ENCODE measurements at regions not wholly inside any gene's neighbourhood (a gene's known extent, or its start where the extent isn't known, plus 50 kb on each side); places are given as distances from the start of the nearest gene placed in this dataset.

- Histone ChIP-seq H3K4me3 (ENCODE audit: low read depth, low read length) (no peak overlapping the region), H3K27me3 (ENCODE audit: control insufficient read depth, insufficient read depth, low read length) (no peaks in the 10 kb centered on the region), H3K36me3 (ENCODE audit: control insufficient read depth, insufficient read depth, low read length) (no peaks in the 10 kb centered on the region)
- TF ChIP-seq CTCF (IDR thresholded peaks at IDR 0.05; ENCODE audit: insufficient read depth, low read length, poor library complexity, severe bottlenecking): no peak
- DNase-seq (ENCODE audit: low read depth): no peak
Measured at GRCh38 chr9:12091865-12092527, 601.2 kb upstream of the TYRP1 start.

GRCh38 chr9:12094046-12094445 lies 599.1 kb upstream of the TYRP1 start:
- no peaks in the 10 kb centered on the region for H3K36me3 ChIP-seq (ENCODE audit: control insufficient read depth, insufficient read depth, low read length)
- no peak for DNase-seq (ENCODE audit: low read depth)
- no peak for TF ChIP-seq CTCF (IDR thresholded peaks at IDR 0.05; ENCODE audit: insufficient read depth, low read length, poor library complexity, severe bottlenecking)
- H3K4me3 ChIP-seq (ENCODE audit: low read depth, low read length): no peak overlapping the region
- H3K27me3 ChIP-seq (ENCODE audit: control insufficient read depth, insufficient read depth, low read length): no peaks in the 10 kb centered on the region

- Histone ChIP-seq H3K4me3 (ENCODE audit: low read depth, low read length) (no peak overlapping the region), H3K36me3 (ENCODE audit: control insufficient read depth, insufficient read depth, low read length) (no peaks in the 10 kb centered on the region), H3K27me3 (ENCODE audit: control insufficient read depth, insufficient read depth, low read length) (no peaks in the 10 kb centered on the region)
- no peak for TF ChIP-seq CTCF (IDR thresholded peaks at IDR 0.05; ENCODE audit: insufficient read depth, low read length, poor library complexity, severe bottlenecking)
- no peak for DNase-seq (ENCODE audit: low read depth)
Measured at GRCh38 chr9:12095931-12096330, 597.3 kb upstream of the TYRP1 start.

GRCh38 chr9:12133416-12133815 lies 559.8 kb upstream of the TYRP1 start:
- Histone ChIP-seq H3K27me3 (ENCODE audit: control insufficient read depth, insufficient read depth, low read length) (no peaks in the 10 kb centered on the region), H3K36me3 (ENCODE audit: control insufficient read depth, insufficient read depth, low read length) (no peaks in the 10 kb centered on the region), H3K4me3 (ENCODE audit: low read depth, low read length) (no peak overlapping the region)
- DNase-seq (ENCODE audit: low read depth): no peak
- no peak for TF ChIP-seq CTCF (IDR thresholded peaks at IDR 0.05; ENCODE audit: insufficient read depth, low read length, poor library complexity, severe bottlenecking)

GRCh38 chr9:12141422-12141821 lies 551.8 kb upstream of the TYRP1 start:
- Histone ChIP-seq H3K4me3 (ENCODE audit: low read depth, low read length) (no peak overlapping the region), H3K27me3 (ENCODE audit: control insufficient read depth, insufficient read depth, low read length) (no peaks in the 10 kb centered on the region), H3K36me3 (ENCODE audit: control insufficient read depth, insufficient read depth, low read length) (no peaks in the 10 kb centered on the region)
- no peak for DNase-seq (ENCODE audit: low read depth)
- no peak for TF ChIP-seq CTCF (IDR thresholded peaks at IDR 0.05; ENCODE audit: insufficient read depth, low read length, poor library complexity, severe bottlenecking)
